CD14-positive monocyte (primary cell): ENCODE measurements at regions not wholly inside any gene's neighbourhood (a gene's known extent, or its start where the extent isn't known, plus 50 kb on each side); places are given as distances from the start of the nearest gene placed in this dataset.

ENCODE experiments used
- DNase-seq, 3 donors: peaks; one replicate each; pipeline ENCODE4 v3.0.0-alpha.2; 2011 to 2022
- H2AFZ ChIP-seq: 2 replicates; pipeline ENCODE4 v1.6.0; 2012; ENCODE audit warnings: mild to moderate bottlenecking, low read depth, low read length, inconsistent platforms; ENCODE audit not compliant: insufficient read depth, poor library complexity, severe bottlenecking
- H3K27ac ChIP-seq, 2 donors: 1 replicate in 1 of 2; 2 replicates in 1 of 2; pipeline ENCODE4 v1.5.1; 2012 to 2013; ENCODE audit warnings: low read length in 2 of 2, control low read depth in 1 of 2, inconsistent platforms in 1 of 2, low read depth in 1 of 2, mild to moderate bottlenecking in 1 of 2
- H3K27me3 ChIP-seq, 2 donors: one replicate each; pipeline versions ENCODE4 v1.6.0 to v1.6.1; 2011 to 2013; ENCODE audit warnings: low read length in 2 of 2; ENCODE audit not compliant: control insufficient read depth in 2 of 2, insufficient read depth in 2 of 2
- H3K36me3 ChIP-seq, 2 donors: replicated peaks in 1 of 2; 1 replicate in 1 of 2; 2 replicates in 1 of 2; pipeline versions ENCODE4 v1.5.1 to v1.6.1; 2012 to 2013; ENCODE audit warnings: low read length in 2 of 2, control low read depth in 1 of 2, inconsistent platforms in 1 of 2, mild to moderate bottlenecking in 1 of 2; ENCODE audit not compliant: insufficient read depth in 2 of 2, control insufficient read depth in 1 of 2
- H3K4me1 ChIP-seq, 2 donors: 1 replicate in 1 of 2; 2 replicates in 1 of 2; pipeline versions ENCODE4 v1.5.1 to v1.6.1; 2012 to 2013; ENCODE audit warnings: low read length in 2 of 2, control low read depth in 1 of 2, inconsistent platforms in 1 of 2, mild to moderate bottlenecking in 1 of 2, moderate library complexity in 1 of 2; ENCODE audit not compliant: insufficient read depth in 2 of 2, control insufficient read depth in 1 of 2
- H3K4me2 ChIP-seq: replicated peaks from 2 replicates; pipeline ENCODE3; 2012; ENCODE audit warnings: low read length, moderate library complexity, mild to moderate bottlenecking; ENCODE audit not compliant: poor library complexity, severe bottlenecking; ENCODE audit errors: extremely low read depth
- H3K4me3 ChIP-seq, 3 experiments: fragments of 200-600 bp in 1 of 3; sonication (generic) in 1 of 3; replicated peaks in 1 of 3; 1 replicate in 2 of 3; 2 replicates in 1 of 3; pipeline ENCODE4 v1.5.1; 2011 to 2013; ENCODE audit warnings: low read length in 3 of 3, mild to moderate bottlenecking in 3 of 3, control low read depth in 2 of 3, low read depth in 2 of 3, inconsistent platforms in 1 of 3, moderate library complexity in 1 of 3
- H3K79me2 ChIP-seq: 2 replicates; pipeline ENCODE4 v1.6.0; 2012; ENCODE audit warnings: mild to moderate bottlenecking, control low read depth, inconsistent platforms, low read length, moderate library complexity; ENCODE audit not compliant: insufficient read depth
- H3K9ac ChIP-seq: 2 replicates; pipeline ENCODE4 v1.6.0; 2017; ENCODE audit warnings: low read length, mild to moderate bottlenecking; ENCODE audit not compliant: insufficient read depth, poor library complexity, severe bottlenecking
- H3K9me3 ChIP-seq, 2 donors: replicated peaks in 1 of 2; 1 replicate in 1 of 2; 2 replicates in 1 of 2; pipeline versions ENCODE4 v1.5.1 to v1.6.1; 2012 to 2013; ENCODE audit warnings: low read length in 2 of 2, control low read depth in 1 of 2; ENCODE audit not compliant: control insufficient read depth in 1 of 2, insufficient read depth in 1 of 2
- H4K20me1 ChIP-seq: 2 replicates; pipeline ENCODE4 v1.6.0; 2012; ENCODE audit warnings: mild to moderate bottlenecking, low read length, control low read depth, moderate library complexity; ENCODE audit not compliant: insufficient read depth
- H3K27ac Mint-ChIP-seq, 7 donors: one replicate each; pipeline ENCODE4 v1.8.0; 2020; ENCODE audit warnings: mild to moderate bottlenecking in 7 of 7, mixed read lengths in 7 of 7, moderate library complexity in 6 of 7, inconsistent platforms in 2 of 7
- H3K27me3 Mint-ChIP-seq, 3 donors: one replicate each; pipeline ENCODE4 v1.8.0; 2021 to 2022; ENCODE audit warnings: low read depth in 3 of 3, mild to moderate bottlenecking in 3 of 3, mixed read lengths in 3 of 3, moderate library complexity in 3 of 3, inconsistent platforms in 1 of 3
- H3K36me3 Mint-ChIP-seq, 2 donors: one replicate each; pipeline ENCODE4 v1.8.0; 2020; ENCODE audit warnings: mixed read lengths in 2 of 2, inconsistent platforms in 1 of 2, mild to moderate bottlenecking in 1 of 2
- H3K4me1 Mint-ChIP-seq: one replicate; pipeline ENCODE4 v1.8.0; 2020; ENCODE audit warnings: mild to moderate bottlenecking, mixed read lengths
- H3K4me3 Mint-ChIP-seq, 2 donors: one replicate each; pipeline ENCODE4 v1.8.0; 2020; ENCODE audit warnings: mild to moderate bottlenecking in 2 of 2, mixed read lengths in 2 of 2, moderate library complexity in 1 of 2
- H3K9me3 Mint-ChIP-seq, 7 donors: one replicate each; pipeline ENCODE4 v1.8.0; 2020 to 2022; ENCODE audit warnings: mixed read lengths in 7 of 7, mild to moderate bottlenecking in 6 of 7, moderate library complexity in 6 of 7, inconsistent platforms in 2 of 7
- WGBS: methylation state at CpG from one replicate; pipeline ENCODE4 v1.1.5; 2013; ENCODE audit warnings: missing lambda C conversion rate; ENCODE audit not compliant: insufficient coverage; 5-methylcytosine and 5-hydroxymethylcytosine counted together
- intact Hi-C, 2 donors: fragments of 100-400 bp; cut with micrococcal nuclease; formaldehyde crosslinking; loops; one replicate each; pipeline versions ENCODE4 v1.15.0 to v1.15.1; 2023
- TF ChIP-seq, protein P1 (sequence below): fragments of 200-600 bp; IDR thresholded peaks from one replicate; pipeline ENCODE4 v1.8.0; 2022; ENCODE audit warnings: antibody characterized with exemption, mild to moderate bottlenecking

DNA sequence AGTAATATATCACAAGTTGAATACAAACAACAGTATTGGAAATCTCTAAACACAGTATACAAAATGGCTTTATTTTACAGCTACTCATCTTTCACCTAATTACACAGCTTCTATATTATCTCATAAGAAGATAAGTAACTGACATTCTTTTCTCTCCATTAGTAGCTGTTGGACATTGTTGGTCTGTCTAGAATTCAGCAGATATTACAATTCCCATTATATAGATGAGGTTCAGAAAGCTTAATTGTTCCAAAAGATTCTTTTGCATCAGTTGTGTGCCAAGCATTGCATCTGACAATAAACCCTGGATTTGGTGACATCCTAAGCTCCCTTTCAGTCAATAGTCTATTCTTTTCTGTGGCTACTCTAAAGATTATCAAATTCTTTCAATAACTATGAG lies 187.0 kb downstream of the NTMT2 start:
- Histone ChIP-seq H3K27ac (no peak overlapping the region), H3K9me3 (peaks cover 0 to 6% of the 10 kb centered on the region in 2 donors), H3K9ac (no peak overlapping the region), H3K27me3 (no peaks in the 10 kb centered on the region), H3K4me3 (no peak overlapping the region), H3K36me3 (no peaks in the 10 kb centered on the region), H4K20me1 (no peaks in the 10 kb centered on the region), H3K4me1 (no peaks in the 10 kb centered on the region), H3K79me2 (no peaks in the 10 kb centered on the region), H2AFZ (no peak overlapping the region), H3K4me2 (no peak overlapping the region)
- intact Hi-C loops = no loop called here
- TF ChIP-seq, protein P1, sequence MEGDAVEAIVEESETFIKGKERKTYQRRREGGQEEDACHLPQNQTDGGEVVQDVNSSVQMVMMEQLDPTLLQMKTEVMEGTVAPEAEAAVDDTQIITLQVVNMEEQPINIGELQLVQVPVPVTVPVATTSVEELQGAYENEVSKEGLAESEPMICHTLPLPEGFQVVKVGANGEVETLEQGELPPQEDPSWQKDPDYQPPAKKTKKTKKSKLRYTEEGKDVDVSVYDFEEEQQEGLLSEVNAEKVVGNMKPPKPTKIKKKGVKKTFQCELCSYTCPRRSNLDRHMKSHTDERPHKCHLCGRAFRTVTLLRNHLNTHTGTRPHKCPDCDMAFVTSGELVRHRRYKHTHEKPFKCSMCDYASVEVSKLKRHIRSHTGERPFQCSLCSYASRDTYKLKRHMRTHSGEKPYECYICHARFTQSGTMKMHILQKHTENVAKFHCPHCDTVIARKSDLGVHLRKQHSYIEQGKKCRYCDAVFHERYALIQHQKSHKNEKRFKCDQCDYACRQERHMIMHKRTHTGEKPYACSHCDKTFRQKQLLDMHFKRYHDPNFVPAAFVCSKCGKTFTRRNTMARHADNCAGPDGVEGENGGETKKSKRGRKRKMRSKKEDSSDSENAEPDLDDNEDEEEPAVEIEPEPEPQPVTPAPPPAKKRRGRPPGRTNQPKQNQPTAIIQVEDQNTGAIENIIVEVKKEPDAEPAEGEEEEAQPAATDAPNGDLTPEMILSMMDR = no peak
- Mint-ChIP-seq H3K9me3 (peaks cover 0 to 6% (median 0%) of the 10 kb centered on the region in 7 donors), H3K27ac (no peak overlapping the region), H3K36me3 (no peaks in the 10 kb centered on the region), H3K4me3 (no peak overlapping the region), H3K27me3 (peaks cover 0 to 4% (median 0%) of the 10 kb centered on the region in 3 donors), H3K4me1 (no peaks in the 10 kb centered on the region)
- no peak for DNase-seq

DNA sequence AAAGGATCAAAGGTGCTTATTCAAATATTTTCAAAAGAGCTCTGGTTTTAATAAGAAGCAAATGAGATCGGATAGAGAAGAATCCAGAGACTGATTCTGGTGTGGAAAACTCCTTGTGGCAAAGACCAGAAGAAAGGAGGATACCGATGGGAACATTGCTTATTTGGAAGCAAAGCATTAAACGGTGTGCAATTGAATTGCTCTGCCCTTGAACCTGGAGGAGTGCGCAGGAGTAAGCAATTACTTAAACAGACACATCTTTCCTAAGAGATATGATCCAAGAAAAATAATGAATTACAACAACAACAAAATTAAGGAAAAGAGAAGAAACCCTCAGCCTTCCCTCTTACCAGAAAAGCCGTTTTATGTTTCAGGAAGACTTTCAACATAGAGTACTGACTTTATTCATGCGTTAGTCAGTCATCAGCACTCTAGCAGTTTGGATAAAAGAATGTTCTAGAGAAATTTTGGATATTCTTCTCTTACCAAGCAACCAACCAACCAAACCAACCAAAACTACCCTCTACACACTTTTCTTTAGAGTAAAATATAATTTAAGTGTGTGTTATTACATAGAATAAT lies 191.7 kb downstream of the NTMT2 start:
- TF ChIP-seq, protein P1 = no peak
- Histone ChIP-seq H2AFZ (no peak overlapping the region), H3K4me2 (no peak overlapping the region), H3K4me1 (no peaks in the 10 kb centered on the region), H3K27ac (no peak overlapping the region), H3K36me3 (no peaks in the 10 kb centered on the region), H4K20me1 (no peaks in the 10 kb centered on the region), H3K9ac (no peak overlapping the region), H3K27me3 (no peaks in the 10 kb centered on the region), H3K79me2 (no peaks in the 10 kb centered on the region), H3K4me3 (no peak overlapping the region), H3K9me3 (peaks cover 2 to 6% of the 10 kb centered on the region in 2 donors)
- Mint-ChIP-seq H3K36me3 (no peaks in the 10 kb centered on the region), H3K27ac (no peak overlapping the region), H3K4me1 (no peaks in the 10 kb centered on the region), H3K27me3 (peaks cover 0 to 4% (median 1%) of the 10 kb centered on the region in 3 donors), H3K9me3 (peaks cover 0 to 2% (median 0%) of the 10 kb centered on the region in 7 donors), H3K4me3 (no peak overlapping the region)
- WGBS = 100% methylated on average over 1 of the region's 6 CpGs
- no peak for DNase-seq
- intact Hi-C loops = no loop called here
